Esophagus squamous epithelium (tissue), 5 donors: ENCODE measurements at regions not wholly inside any gene's neighbourhood (a gene's known extent, or its start where the extent isn't known, plus 50 kb on each side); places are given as distances from the start of the nearest gene placed in this dataset.

Experiments
- DNase-seq: peaks from one replicate; lab custom pipeline; 2025; lab: John Stamatoyannopoulos, UW
- H3K27ac ChIP-seq, 4 donors: fragments of 200-600 bp; sonication (generic); one replicate each; pipeline ENCODE4 v1.5.1; 2016 to 2019; ENCODE audit warnings: mild to moderate bottlenecking in 1 of 4
- H3K27me3 ChIP-seq, 4 donors: fragments of 200-600 bp; sonication (generic); 1 replicate in 3 of 4; 2 replicates in 1 of 4; pipeline versions ENCODE4 v1.5.1 to v1.6.0; 2017 to 2021; ENCODE audit warnings: antibody characterized with exemption in 1 of 4
- H3K36me3 ChIP-seq, 3 donors: fragments of 200-600 bp; sonication (generic); one replicate each; pipeline ENCODE4 v1.5.1; 2016 to 2019
- H3K4me1 ChIP-seq, 3 donors: fragments of 200-600 bp; sonication (generic); one replicate each; pipeline ENCODE4 v1.5.1; 2017 to 2019
- H3K4me3 ChIP-seq, 4 donors: fragments of 200-600 bp; sonication (generic); 1 replicate in 3 of 4; 2 replicates in 1 of 4; pipeline ENCODE4 v1.5.1; 2016 to 2019; ENCODE audit warnings: mild to moderate bottlenecking in 2 of 4, moderate library complexity in 1 of 4
- H3K9me3 ChIP-seq, 3 donors: fragments of 200-600 bp; sonication (generic); one replicate each; pipeline ENCODE4 v1.5.1; 2016 to 2019
- CTCF ChIP-seq, 6 experiments: fragments of 450-650 bp in 4 of 6; fragments of 200-600 bp in 2 of 6; sonication (generic) in 2 of 6; IDR thresholded peaks; one replicate each; pipeline ENCODE4 v1.5.1; 2016 to 2019; ENCODE audit warnings: antibody characterized with exemption in 6 of 6, mild to moderate bottlenecking in 4 of 6, moderate library complexity in 4 of 6
- POLR2A ChIP-seq, 4 donors: fragments of 450-650 bp; IDR thresholded peaks; one replicate each; pipeline ENCODE4 v1.6.1; 2017; ENCODE audit warnings: antibody characterized with exemption in 4 of 4, mild to moderate bottlenecking in 4 of 4, moderate library complexity in 3 of 4
- WGBS, 2 donors: methylation state at CpG; one replicate each; pipeline ENCODE4 v1.1.5; 2018; 5-methylcytosine and 5-hydroxymethylcytosine counted together
- intact Hi-C: fragments of 100-400 bp; cut with DNase I; formaldehyde crosslinking; loops from one replicate; pipeline ENCODE4 v1.15.0; 2022
- donor health status: DM: yes; HTN: yes; CAD: no.

- DNase-seq, result no peak
- TF ChIP-seq CTCF (IDR thresholded peaks at IDR 0.05), result no peak
- Histone ChIP-seq H3K9me3 (no peaks in the 10 kb centered on the region), H3K4me3 (no peak overlapping the region), H3K27ac (no peak overlapping the region), H3K36me3 (no peaks in the 10 kb centered on the region), H3K27me3 (no peaks in the 10 kb centered on the region), H3K4me1 (peaks cover 0 to 20% (median 4%) of the 10 kb centered on the region in 3 donors)
- intact Hi-C loops, result no loop called here
- 80 to 87% methylated on average over 6 to 8 of the region's 8 CpGs for WGBS, 2 donors
Measured at GRCh38 chr21:39036581-39036980, 146.7 kb downstream of the PSMG1 start.

GRCh38 chr21:39034590-39035536, 148.4 kb downstream of the PSMG1 start:
- Histone ChIP-seq H3K36me3 (no peaks in the 10 kb centered on the region), H3K27me3 (no peaks in the 10 kb centered on the region), H3K27ac (peak overlapping the region in 2 of 4 donors; percentile 48 to 52), H3K9me3 (no peaks in the 10 kb centered on the region), H3K4me3 (no peak overlapping the region), H3K4me1 (peaks cover 0 to 16% (median 4%) of the 10 kb centered on the region in 3 donors)
- WGBS, 2 donors, result 69 to 71% methylated on average over 12 of the region's 12 CpGs
- TF ChIP-seq CTCF (IDR thresholded peaks at IDR 0.05) (no peak), POLR2A (IDR thresholded peaks at IDR 0.05) (no peak)
- no peak for DNase-seq
- intact Hi-C loops, result no loop called here

- WGBS, 2 donors, result 60 to 63% methylated on average over 9 to 17 of the region's 22 CpGs
- intact Hi-C loops, result no loop called here
- Histone ChIP-seq H3K27ac (peak overlapping the region; percentile 34 to 77 (median 50)), H3K4me3 (no peak overlapping the region), H3K36me3 (no peaks in the 10 kb centered on the region), H3K27me3 (no peaks in the 10 kb centered on the region), H3K9me3 (no peaks in the 10 kb centered on the region), H3K4me1 (peaks cover 0 to 15% (median 4%) of the 10 kb centered on the region in 3 donors)
- DNase-seq, result no peak
- TF ChIP-seq CTCF (IDR thresholded peaks at IDR 0.05) (no peak), POLR2A (IDR thresholded peaks at IDR 0.05) (no peak)
Measured at GRCh38 chr21:39033878-39034589, 149.2 kb downstream of the PSMG1 start.

- Histone ChIP-seq H3K27ac (no peak overlapping the region), H3K36me3 (no peaks in the 10 kb centered on the region), H3K9me3 (no peaks in the 10 kb centered on the region), H3K4me1 (peaks cover 0 to 15% (median 4%) of the 10 kb centered on the region in 3 donors), H3K4me3 (no peak overlapping the region), H3K27me3 (no peaks in the 10 kb centered on the region)
- intact Hi-C loops, result no loop called here
- TF ChIP-seq CTCF (IDR thresholded peaks at IDR 0.05) (no peak), POLR2A (IDR thresholded peaks at IDR 0.05) (no peak)
- no peak for DNase-seq
- 74 to 79% methylated on average over 9 of the region's 14 CpGs for WGBS, 2 donors
Measured at GRCh38 chr21:39029900-39030884, 153.1 kb downstream of the PSMG1 start.
